HepG2 (cell line): ENCODE measurements at regions not wholly inside any gene's neighbourhood (a gene's known extent, or its start where the extent isn't known, plus 50 kb on each side); places are given as distances from the start of the nearest gene placed in this dataset.

ENCODE experiments used
- BCL3 ChIP-seq: sonication (generic); formaldehyde crosslinking; IDR thresholded peaks from 2 replicates; pipeline ENCODE4 v1.5.1; 2020; ENCODE audit warnings: mild to moderate bottlenecking, missing genetic modification reagents, moderate library complexity
- EZH2 ChIP-seq: conservative IDR thresholded peaks from 2 replicates; pipeline ENCODE4 v1.6.1; 2012; ENCODE audit warnings: mild to moderate bottlenecking, low read depth, low read length, moderate library complexity
- IRX3 ChIP-seq: sonication (generic); formaldehyde crosslinking; IDR thresholded peaks from 2 replicates; pipeline ENCODE4 v1.8.1; 2023; ENCODE audit warnings: mild to moderate bottlenecking, low read depth, missing genetic modification reagents, borderline replicate concordance
- MAFK ChIP-seq, 2 experiments: IDR thresholded peaks in 1 of 2; conservative IDR thresholded peaks in 1 of 2; 2 replicates each; pipeline ENCODE4 v1.6.1; 2011; ENCODE audit warnings: improper control_type of control experiment in 2 of 2, low read length in 2 of 2
- MAZ ChIP-seq, 2 experiments: sonication (generic) in 1 of 2; formaldehyde crosslinking in 1 of 2; IDR thresholded peaks; 2 replicates each; pipeline versions ENCODE4 v1.5.0 to v1.6.1; 2012 to 2020; ENCODE audit warnings: low read depth in 2 of 2, mild to moderate bottlenecking in 2 of 2, borderline replicate concordance in 1 of 2, improper control_type of control experiment in 1 of 2, low read length in 1 of 2, missing genetic modification reagents in 1 of 2, moderate library complexity in 1 of 2
- NR2C2 ChIP-seq: sonication (generic); formaldehyde crosslinking; IDR thresholded peaks from 2 replicates; pipeline ENCODE4 v1.4.0; 2020; ENCODE audit warnings: missing genetic modification reagents, mild to moderate bottlenecking, moderate library complexity, borderline replicate concordance
- RNF2 ChIP-seq: fragments of 450-650 bp; conservative IDR thresholded peaks from 2 replicates; pipeline ENCODE4 v1.6.1; 2016; ENCODE audit warnings: low read depth
- TAF1 ChIP-seq: sonication (generic); formaldehyde crosslinking; IDR thresholded peaks from 2 replicates; pipeline ENCODE4 v1.4.0; 2020; ENCODE audit warnings: missing genetic modification reagents
- THAP9 ChIP-seq: sonication (generic); formaldehyde crosslinking; IDR thresholded peaks from 2 replicates; pipeline ENCODE4; 2020; ENCODE audit warnings: missing genetic modification reagents, mild to moderate bottlenecking, borderline replicate concordance
- ZNF766 ChIP-seq: sonication (generic); formaldehyde crosslinking; IDR thresholded peaks from 2 replicates; pipeline ENCODE4 v1.5.0; 2020; ENCODE audit warnings: missing genetic modification reagents, borderline replicate concordance

- TF ChIP-seq MAZ (IDR thresholded peaks at IDR 0.05; ENCODE audit: borderline replicate concordance, low read depth, low read length) (no peak), MAZ (CRISPR knock-in tag; IDR thresholded peaks at IDR 0.05; ENCODE audit: low read depth) (no peak), NR2C2 (no peak), MAFK (conservative IDR thresholded peaks at IDR 0.05 in 1 of 2, IDR thresholded peaks at IDR 0.05 in 1 of 2; ENCODE audit: low read length in 2 of 2) (no peak), THAP9 (no peak), IRX3 (CRISPR knock-in tag) (no peak), BCL3 (no peak), EZH2 (no peak), RNF2 (no peak), TAF1 (no peak), ZNF766 (no peak)
Measured at GRCh38 chr13:74046431-74046830, 87.8 kb downstream of the KLF12 start.
